ENCODE measurements at regions not wholly inside any gene's neighbourhood (a gene's known extent, or its start where the extent isn't known, plus 50 kb on each side); places are given as distances from the start of the nearest gene placed in this dataset.

DNA sequence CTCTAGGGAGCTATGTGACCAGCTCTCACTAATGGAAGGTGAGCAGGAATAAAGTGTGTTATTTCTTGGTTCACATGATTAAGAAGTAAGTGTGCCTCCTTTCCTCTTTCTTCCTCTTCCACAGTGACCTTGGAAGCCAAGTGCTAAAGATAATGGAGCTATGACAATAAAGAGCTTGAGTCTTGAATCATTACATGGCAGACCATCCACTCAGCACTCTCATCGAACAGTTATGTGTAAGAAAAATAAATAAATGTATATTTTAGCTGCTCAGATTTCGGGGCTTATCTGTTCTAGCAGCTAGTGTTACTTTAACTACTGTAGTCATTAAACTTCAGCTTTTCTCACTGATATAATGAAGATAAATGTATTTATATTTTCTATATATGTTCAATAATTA, 72.9 kb downstream of the HDGFL1 start:
- ATAC-seq (ENCODE audit: low FRiP score) = no peak
- Histone ChIP-seq H3K4me3 (ENCODE audit: low read length in 2 of 2) (no peak overlapping the region), H3K27ac (ENCODE audit: low read depth in 1 of 2, low read length in 2 of 2) (no peak overlapping the region), H3K4me1 (ENCODE audit: control insufficient read depth in 1 of 2, insufficient read depth in 2 of 2, low read length in 2 of 2) (no peaks in the 10 kb centered on the region), H3K9me3 (ENCODE audit: control insufficient read depth, low read length) (no peaks in the 10 kb centered on the region), H3K36me3 (ENCODE audit: control insufficient read depth in 1 of 2, insufficient read depth in 2 of 2, low read length in 1 of 2) (no peaks in the 10 kb centered on the region), H3K27me3 (ENCODE audit: control insufficient read depth in 1 of 2, insufficient read depth in 2 of 2, low read length in 1 of 2) (no peaks in the 10 kb centered on the region)
- intact Hi-C loops (cut with DNase I) = no loop called here
- WGBS, 2 donors = 46 to 59% methylated on average over 2 of the region's 2 CpGs
- no peak for DNase-seq

- Histone ChIP-seq H3K36me3 (ENCODE audit: control insufficient read depth in 1 of 2, insufficient read depth in 2 of 2, low read length in 1 of 2) (no peaks in the 10 kb centered on the region), H3K9me3 (ENCODE audit: control insufficient read depth, low read length) (no peaks in the 10 kb centered on the region), H3K27me3 (ENCODE audit: control insufficient read depth in 1 of 2, insufficient read depth in 2 of 2, low read length in 1 of 2) (no peaks in the 10 kb centered on the region), H3K27ac (ENCODE audit: low read depth in 1 of 2, low read length in 2 of 2) (no peak overlapping the region), H3K4me1 (ENCODE audit: control insufficient read depth in 1 of 2, insufficient read depth in 2 of 2, low read length in 2 of 2) (no peaks in the 10 kb centered on the region), H3K4me3 (ENCODE audit: low read length in 2 of 2) (no peak overlapping the region)
- DNase-seq = no peak
- no peak for ATAC-seq (ENCODE audit: low FRiP score)
- WGBS, 2 donors = 55 to 75% methylated on average over 10 of the region's 10 CpGs
- intact Hi-C loops (cut with DNase I) = no loop called here
Measured at GRCh38 chr6:22643780-22644179, 74.4 kb downstream of the HDGFL1 start.

DNA sequence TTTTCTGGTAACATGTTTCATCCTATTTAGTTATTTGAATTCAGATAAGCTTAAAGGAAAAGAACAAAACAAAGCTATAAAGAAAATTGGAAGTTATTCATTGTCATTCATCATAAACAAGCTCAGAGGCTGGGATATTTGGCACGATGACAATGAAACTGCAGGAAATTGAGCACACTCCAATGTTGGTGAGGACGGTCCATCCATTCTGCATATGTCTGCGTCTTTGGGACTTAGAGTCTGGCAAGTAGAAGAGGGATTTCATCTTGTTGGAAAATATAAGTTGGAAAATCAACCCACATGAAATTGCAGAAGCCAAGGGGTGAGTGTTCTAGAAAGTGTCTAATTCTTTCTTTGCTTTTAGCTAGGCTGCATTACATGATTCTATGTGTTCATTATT, 78.4 kb downstream of the HDGFL1 start:
- ATAC-seq (ENCODE audit: low FRiP score) (no peak), DNase-seq (no peak)
- Histone ChIP-seq H3K36me3 (ENCODE audit: control insufficient read depth in 1 of 2, insufficient read depth in 2 of 2, low read length in 1 of 2) (no peaks in the 10 kb centered on the region), H3K4me3 (ENCODE audit: low read length in 2 of 2) (no peak overlapping the region), H3K27ac (ENCODE audit: low read depth in 1 of 2, low read length in 2 of 2) (no peak overlapping the region), H3K4me1 (ENCODE audit: control insufficient read depth in 1 of 2, insufficient read depth in 2 of 2, low read length in 2 of 2) (no peaks in the 10 kb centered on the region), H3K27me3 (ENCODE audit: control insufficient read depth in 1 of 2, insufficient read depth in 2 of 2, low read length in 1 of 2) (no peaks in the 10 kb centered on the region), H3K9me3 (ENCODE audit: control insufficient read depth, low read length) (no peaks in the 10 kb centered on the region)
- intact Hi-C loops (cut with DNase I) = no loop called here
- WGBS, 2 donors = 68% methylated on average over 3 of the region's 3 CpGs

DNA sequence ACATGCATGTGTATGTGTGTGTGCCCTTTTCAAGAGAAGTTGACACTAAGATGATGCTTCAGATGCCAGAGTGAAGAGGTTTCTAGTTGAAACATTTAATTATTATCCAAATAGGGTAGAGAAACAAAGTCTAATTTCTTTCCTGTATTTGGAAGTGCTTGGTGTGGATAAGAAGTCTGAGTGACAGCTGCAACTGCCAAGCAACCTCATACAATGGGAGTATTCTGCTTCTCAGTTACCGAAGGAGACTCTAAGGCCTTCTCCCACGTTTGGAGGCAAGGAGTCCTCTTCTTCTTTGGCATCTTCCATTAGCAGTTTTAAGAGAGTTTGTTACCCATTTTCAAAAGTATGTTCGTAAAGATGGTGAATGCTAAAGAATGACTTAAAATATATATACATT, 82.4 kb downstream of the HDGFL1 start:
- intact Hi-C loops (cut with DNase I) = no loop called here
- ATAC-seq (ENCODE audit: low FRiP score) = no peak
- WGBS, 2 donors = 89 to 91% methylated on average over 3 of the region's 3 CpGs
- no peak overlapping the region for H3K4me3 ChIP-seq (ENCODE audit: low read length in 2 of 2)
- H3K36me3 ChIP-seq (ENCODE audit: control insufficient read depth in 1 of 2, insufficient read depth in 2 of 2, low read length in 1 of 2) = no peaks in the 10 kb centered on the region
- H3K9me3 ChIP-seq (ENCODE audit: control insufficient read depth, low read length) = no peaks in the 10 kb centered on the region
- H3K4me1 ChIP-seq (ENCODE audit: control insufficient read depth in 1 of 2, insufficient read depth in 2 of 2, low read length in 2 of 2) = no peaks in the 10 kb centered on the region
- DNase-seq = no peak
- H3K27me3 ChIP-seq (ENCODE audit: control insufficient read depth in 1 of 2, insufficient read depth in 2 of 2, low read length in 1 of 2) = no peaks in the 10 kb centered on the region
- H3K27ac ChIP-seq (ENCODE audit: low read depth in 1 of 2, low read length in 2 of 2) = no peak overlapping the region

GRCh38 chr6:22653980-22654610, 84.7 kb downstream of the HDGFL1 start:
- H3K4me1 ChIP-seq (ENCODE audit: control insufficient read depth in 1 of 2, insufficient read depth in 2 of 2, low read length in 2 of 2) = peaks cover 0 to 3% of the 10 kb centered on the region in 2 donors
- 66 to 67% methylated on average over 7 of the region's 7 CpGs for WGBS, 2 donors
- no peaks in the 10 kb centered on the region for H3K36me3 ChIP-seq (ENCODE audit: control insufficient read depth in 1 of 2, insufficient read depth in 2 of 2, low read length in 1 of 2)
- H3K4me3 ChIP-seq (ENCODE audit: low read length in 2 of 2) = no peak overlapping the region
- H3K9me3 ChIP-seq (ENCODE audit: control insufficient read depth, low read length) = no peaks in the 10 kb centered on the region
- ATAC-seq (ENCODE audit: low FRiP score) (no peak), DNase-seq (no peak)
- H3K27ac ChIP-seq (ENCODE audit: low read depth in 1 of 2, low read length in 2 of 2) = no peak overlapping the region
- no peaks in the 10 kb centered on the region for H3K27me3 ChIP-seq (ENCODE audit: control insufficient read depth in 1 of 2, insufficient read depth in 2 of 2, low read length in 1 of 2)
- intact Hi-C loops (cut with DNase I) = no loop called here

GRCh38 chr6:22656706-22657351, 87.5 kb downstream of the HDGFL1 start:
- Histone ChIP-seq H3K9me3 (ENCODE audit: control insufficient read depth, low read length) (no peaks in the 10 kb centered on the region), H3K4me3 (ENCODE audit: low read length in 2 of 2) (no peak overlapping the region), H3K4me1 (ENCODE audit: control insufficient read depth in 1 of 2, insufficient read depth in 2 of 2, low read length in 2 of 2) (peaks cover 0 to 3% of the 10 kb centered on the region in 2 donors), H3K27ac (ENCODE audit: low read depth in 1 of 2, low read length in 2 of 2) (no peak overlapping the region), H3K27me3 (ENCODE audit: control insufficient read depth in 1 of 2, insufficient read depth in 2 of 2, low read length in 1 of 2) (no peaks in the 10 kb centered on the region), H3K36me3 (ENCODE audit: control insufficient read depth in 1 of 2, insufficient read depth in 2 of 2, low read length in 1 of 2) (no peaks in the 10 kb centered on the region)
- WGBS, 2 donors = 64 to 66% methylated on average over 3 of the region's 3 CpGs
- intact Hi-C loops (cut with DNase I) = no loop called here
- DNase-seq (no peak), ATAC-seq (ENCODE audit: low FRiP score) (no peak)

DNA sequence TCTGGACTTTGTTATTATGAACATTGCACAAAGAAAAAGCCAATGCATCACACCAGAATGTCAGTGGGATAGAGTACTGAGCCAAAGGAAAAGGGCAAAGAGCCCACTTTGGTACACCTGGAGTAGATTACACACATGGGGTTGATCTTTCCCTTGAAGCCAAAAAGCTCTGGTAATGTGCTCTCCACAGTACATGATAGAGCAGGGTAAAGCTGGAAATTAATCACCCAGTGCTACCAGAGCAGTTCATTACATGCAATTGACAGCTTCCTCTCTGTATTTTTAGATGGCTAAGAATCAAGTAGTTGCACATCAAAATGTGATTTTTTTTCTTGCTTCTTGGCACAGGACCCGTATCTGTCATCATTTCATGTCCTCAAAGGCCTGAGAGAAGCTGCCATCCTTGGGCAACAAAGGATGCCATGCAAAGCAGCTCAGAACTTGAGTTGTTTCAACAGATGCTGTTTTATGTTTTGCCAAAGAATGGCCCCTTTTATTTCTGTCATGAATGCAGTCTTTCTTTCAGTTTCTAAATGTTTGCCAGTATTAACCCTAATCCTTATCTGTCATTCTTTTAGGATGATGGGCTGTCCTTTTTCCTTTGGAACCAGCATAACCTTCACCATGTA, 88.1 kb downstream of the HDGFL1 start:
- intact Hi-C loops (cut with DNase I) = no loop called here
- no peak overlapping the region for H3K4me3 ChIP-seq (ENCODE audit: low read length in 2 of 2)
- H3K27me3 ChIP-seq (ENCODE audit: control insufficient read depth in 1 of 2, insufficient read depth in 2 of 2, low read length in 1 of 2) = no peaks in the 10 kb centered on the region
- WGBS, 2 donors = 46 to 56% methylated on average over 1 of the region's 1 CpG
- peaks cover 0 to 3% of the 10 kb centered on the region in 2 donors for H3K4me1 ChIP-seq (ENCODE audit: control insufficient read depth in 1 of 2, insufficient read depth in 2 of 2, low read length in 2 of 2)
- no peaks in the 10 kb centered on the region for H3K9me3 ChIP-seq (ENCODE audit: control insufficient read depth, low read length)
- no peak for DNase-seq
- H3K27ac ChIP-seq (ENCODE audit: low read depth in 1 of 2, low read length in 2 of 2) = no peak overlapping the region
- ATAC-seq (ENCODE audit: low FRiP score) = no peak
- no peaks in the 10 kb centered on the region for H3K36me3 ChIP-seq (ENCODE audit: control insufficient read depth in 1 of 2, insufficient read depth in 2 of 2, low read length in 1 of 2)

GRCh38 chr6:22658183-22658582, 88.8 kb downstream of the HDGFL1 start:
- peaks cover 0 to 3% of the 10 kb centered on the region in 2 donors for H3K4me1 ChIP-seq (ENCODE audit: control insufficient read depth in 1 of 2, insufficient read depth in 2 of 2, low read length in 2 of 2)
- WGBS, 2 donors = 72 to 75% methylated on average over 2 of the region's 2 CpGs
- H3K27ac ChIP-seq (ENCODE audit: low read depth in 1 of 2, low read length in 2 of 2) = no peak overlapping the region
- no peaks in the 10 kb centered on the region for H3K9me3 ChIP-seq (ENCODE audit: control insufficient read depth, low read length)
- H3K4me3 ChIP-seq (ENCODE audit: low read length in 2 of 2) = no peak overlapping the region
- no peaks in the 10 kb centered on the region for H3K36me3 ChIP-seq (ENCODE audit: control insufficient read depth in 1 of 2, insufficient read depth in 2 of 2, low read length in 1 of 2)
- no peaks in the 10 kb centered on the region for H3K27me3 ChIP-seq (ENCODE audit: control insufficient read depth in 1 of 2, insufficient read depth in 2 of 2, low read length in 1 of 2)
- intact Hi-C loops (cut with DNase I) = no loop called here
- ATAC-seq (ENCODE audit: low FRiP score) (no peak), DNase-seq (no peak)

DNA sequence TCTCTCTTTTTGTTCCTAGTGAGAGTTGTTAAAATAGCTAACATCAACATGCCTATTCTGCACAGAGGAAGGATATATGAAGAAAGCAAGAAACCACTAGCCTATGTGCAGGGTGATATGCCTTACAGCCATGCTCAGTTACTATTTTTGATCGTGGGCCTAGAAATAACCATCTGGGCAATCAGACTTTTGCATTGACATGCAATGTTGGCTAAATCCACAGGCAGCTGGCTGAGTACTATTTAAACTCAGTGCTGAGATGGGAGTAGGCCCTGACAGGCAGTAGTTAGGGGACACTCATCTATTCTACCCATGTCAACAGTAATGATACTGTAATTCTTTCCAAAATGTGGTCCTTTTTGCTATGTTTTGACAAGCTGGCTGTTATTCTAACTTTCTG, 89.6 kb downstream of the HDGFL1 start:
- Histone ChIP-seq H3K27ac (ENCODE audit: low read depth in 1 of 2, low read length in 2 of 2) (no peak overlapping the region), H3K9me3 (ENCODE audit: control insufficient read depth, low read length) (no peaks in the 10 kb centered on the region), H3K27me3 (ENCODE audit: control insufficient read depth in 1 of 2, insufficient read depth in 2 of 2, low read length in 1 of 2) (no peaks in the 10 kb centered on the region), H3K4me3 (ENCODE audit: low read length in 2 of 2) (no peak overlapping the region), H3K4me1 (ENCODE audit: control insufficient read depth in 1 of 2, insufficient read depth in 2 of 2, low read length in 2 of 2) (peaks cover 0 to 3% of the 10 kb centered on the region in 2 donors), H3K36me3 (ENCODE audit: control insufficient read depth in 1 of 2, insufficient read depth in 2 of 2, low read length in 1 of 2) (no peaks in the 10 kb centered on the region)
- intact Hi-C loops (cut with DNase I) = no loop called here
- 13 to 14% methylated on average over 1 of the region's 1 CpG for WGBS, 2 donors
- DNase-seq (no peak), ATAC-seq (ENCODE audit: low FRiP score) (no peak)
